ENCODE measurements at regions not wholly inside any gene's neighbourhood (a gene's known extent, or its start where the extent isn't known, plus 50 kb on each side); places are given as distances from the start of the nearest gene placed in this dataset.

GRCh38 chr2:143890798-143891197, 629.1 kb downstream of the ZEB2 start:
- H3K9me3 ChIP-seq (replicated peaks in 1 of 2; ENCODE audit: control insufficient read depth in 1 of 2, insufficient read depth in 1 of 2, low read length in 2 of 2) = no peaks in the 10 kb centered on the region
- H3K4me3 ChIP-seq (replicated peaks in 1 of 3; ENCODE audit: low read depth in 2 of 3, low read length in 3 of 3) = no peak overlapping the region
- no peaks in the 10 kb centered on the region for H3K36me3 ChIP-seq (replicated peaks in 1 of 2; ENCODE audit: control insufficient read depth in 1 of 2, insufficient read depth in 2 of 2, low read length in 2 of 2)
- TF ChIP-seq CTCF (IDR thresholded peaks at IDR 0.05) = no peak
- no peaks in the 10 kb centered on the region for H3K36me3 Mint-ChIP-seq
- H4K20me1 ChIP-seq (ENCODE audit: insufficient read depth, low read length) = no peaks in the 10 kb centered on the region
- H3K79me2 ChIP-seq (ENCODE audit: insufficient read depth, low read length) = no peaks in the 10 kb centered on the region
- H3K4me1 ChIP-seq (ENCODE audit: control insufficient read depth in 1 of 2, insufficient read depth in 2 of 2, low read length in 2 of 2) = no peaks in the 10 kb centered on the region
- WGBS (ENCODE audit: insufficient coverage) = 89% methylated on average over 2 of the region's 3 CpGs
- peaks cover 0 to 5% (median 2%) of the 10 kb centered on the region in 7 donors for H3K9me3 Mint-ChIP-seq
- no peak overlapping the region for H3K27ac Mint-ChIP-seq
- no peak overlapping the region for H3K9ac ChIP-seq (ENCODE audit: insufficient read depth, low read length, poor library complexity, severe bottlenecking)
- no peak overlapping the region for H3K4me2 ChIP-seq (replicated peaks; ENCODE audit: extremely low read depth, low read length, poor library complexity, severe bottlenecking)
- H3K27me3 ChIP-seq (ENCODE audit: control insufficient read depth in 2 of 2, insufficient read depth in 2 of 2, low read length in 2 of 2) = no peaks in the 10 kb centered on the region
- no peaks in the 10 kb centered on the region for H3K4me1 Mint-ChIP-seq
- intact Hi-C loops (cut with micrococcal nuclease) = no loop called here
- no peak overlapping the region for H2AFZ ChIP-seq (ENCODE audit: insufficient read depth, low read depth, low read length, poor library complexity, severe bottlenecking)
- no peak overlapping the region for H3K4me3 Mint-ChIP-seq
- H3K27me3 Mint-ChIP-seq (ENCODE audit: low read depth in 3 of 3) = peaks cover 1 to 5% (median 2%) of the 10 kb centered on the region in 3 donors
- H3K27ac ChIP-seq (ENCODE audit: low read depth in 1 of 2, low read length in 2 of 2) = no peak overlapping the region
- DNase-seq = no peak

- Histone ChIP-seq H2AFZ (ENCODE audit: insufficient read depth, low read depth, low read length, poor library complexity, severe bottlenecking) (no peak overlapping the region), H3K27ac (ENCODE audit: low read depth in 1 of 2, low read length in 2 of 2) (no peak overlapping the region), H3K4me2 (replicated peaks; ENCODE audit: extremely low read depth, low read length, poor library complexity, severe bottlenecking) (no peak overlapping the region), H3K9ac (ENCODE audit: insufficient read depth, low read length, poor library complexity, severe bottlenecking) (no peak overlapping the region), H3K4me1 (ENCODE audit: control insufficient read depth in 1 of 2, insufficient read depth in 2 of 2, low read length in 2 of 2) (no peaks in the 10 kb centered on the region), H3K36me3 (replicated peaks in 1 of 2; ENCODE audit: control insufficient read depth in 1 of 2, insufficient read depth in 2 of 2, low read length in 2 of 2) (no peaks in the 10 kb centered on the region), H3K27me3 (ENCODE audit: control insufficient read depth in 2 of 2, insufficient read depth in 2 of 2, low read length in 2 of 2) (no peaks in the 10 kb centered on the region), H4K20me1 (ENCODE audit: insufficient read depth, low read length) (no peaks in the 10 kb centered on the region), H3K9me3 (replicated peaks in 1 of 2; ENCODE audit: control insufficient read depth in 1 of 2, insufficient read depth in 1 of 2, low read length in 2 of 2) (no peaks in the 10 kb centered on the region), H3K79me2 (ENCODE audit: insufficient read depth, low read length) (no peaks in the 10 kb centered on the region), H3K4me3 (replicated peaks in 1 of 3; ENCODE audit: low read depth in 2 of 3, low read length in 3 of 3) (no peak overlapping the region)
- Mint-ChIP-seq H3K36me3 (no peaks in the 10 kb centered on the region), H3K27me3 (ENCODE audit: low read depth in 3 of 3) (peaks cover 1 to 5% (median 2%) of the 10 kb centered on the region in 3 donors), H3K9me3 (peaks cover 0 to 5% (median 3%) of the 10 kb centered on the region in 7 donors), H3K4me3 (no peak overlapping the region), H3K27ac (no peak overlapping the region), H3K4me1 (no peaks in the 10 kb centered on the region)
- DNase-seq = no peak
- no peak for TF ChIP-seq CTCF (IDR thresholded peaks at IDR 0.05)
- intact Hi-C loops (cut with micrococcal nuclease) = no loop called here
- 86% methylated on average over 4 of the region's 4 CpGs for WGBS (ENCODE audit: insufficient coverage)
Observed at GRCh38 chr2:143889216-143889615, 630.7 kb downstream of the ZEB2 start.

Measured in CD14-positive monocyte (primary cell).